C4-2B (cell line): ENCODE measurements at regions not wholly inside any gene's neighbourhood (a gene's known extent, or its start where the extent isn't known, plus 50 kb on each side); places are given as distances from the start of the nearest gene placed in this dataset.
A peak's percentile ranks its signal among the peaks of the same experiment; 100 is the strongest.

ENCODE experiments used
- H3K27ac ChIP-seq: fragments of 450-650 bp; 2 replicates; pipeline ENCODE4 v1.5.1; 2017
- CTCF ChIP-seq: fragments of 450-650 bp; conservative IDR thresholded peaks from 2 replicates; pipeline ENCODE4 v1.5.1; 2017; ENCODE audit warnings: mild to moderate bottlenecking
- ZFX ChIP-seq: fragments of 450-650 bp; IDR thresholded peaks from 2 replicates; pipeline ENCODE4 v1.6.1; 2017

DNA sequence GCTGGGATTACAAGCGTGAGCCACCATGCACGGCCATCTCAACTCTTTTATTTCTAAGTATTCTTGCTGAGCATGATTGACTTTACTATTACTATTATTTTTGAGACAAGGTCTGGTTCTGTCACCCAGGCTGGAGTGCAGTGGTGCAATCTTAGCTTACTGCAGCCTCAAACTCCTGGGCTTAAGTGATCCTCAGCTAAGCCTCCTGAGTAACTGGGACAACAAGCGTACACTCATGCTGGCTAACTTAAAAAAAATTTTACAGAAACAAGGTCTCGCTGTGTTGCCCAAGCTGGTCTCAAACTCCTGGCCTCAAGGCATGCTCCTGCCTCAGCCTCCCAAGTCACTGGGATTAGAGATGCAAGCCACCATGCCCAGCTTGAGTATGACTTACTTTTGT, 443.7 kb downstream of the ARHGEF28 start:
- H3K27ac ChIP-seq, result no peak overlapping the region
- TF ChIP-seq CTCF (no peak), ZFX (no peak)

GRCh38 chr5:74067748-74068541, 441.9 kb downstream of the ARHGEF28 start:
- TF ChIP-seq ZFX, result no peak
- TF ChIP-seq CTCF, result no peak
- H3K27ac ChIP-seq, result peak overlapping the region; percentile 92

DNA sequence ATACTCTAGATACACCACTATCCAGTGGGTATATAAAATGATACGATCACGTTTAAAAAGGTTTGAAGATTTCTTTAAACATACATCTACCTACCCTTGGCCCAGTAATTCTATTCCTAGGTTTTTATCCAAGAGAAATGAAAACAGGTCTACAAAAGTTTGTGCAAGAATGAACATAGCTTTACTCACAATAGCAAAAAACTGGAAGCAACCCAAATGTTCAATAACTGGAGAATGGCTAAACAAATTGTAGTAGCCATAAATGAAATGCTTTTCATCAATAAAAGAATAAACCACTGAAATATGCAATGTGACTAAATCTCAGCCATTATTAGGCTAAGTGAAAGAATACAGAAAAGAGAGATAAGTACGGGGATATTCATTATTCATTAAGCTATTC, 438.9 kb downstream of the ARHGEF28 start:
- TF ChIP-seq CTCF (no peak), ZFX (no peak)
- no peak overlapping the region for H3K27ac ChIP-seq

DNA sequence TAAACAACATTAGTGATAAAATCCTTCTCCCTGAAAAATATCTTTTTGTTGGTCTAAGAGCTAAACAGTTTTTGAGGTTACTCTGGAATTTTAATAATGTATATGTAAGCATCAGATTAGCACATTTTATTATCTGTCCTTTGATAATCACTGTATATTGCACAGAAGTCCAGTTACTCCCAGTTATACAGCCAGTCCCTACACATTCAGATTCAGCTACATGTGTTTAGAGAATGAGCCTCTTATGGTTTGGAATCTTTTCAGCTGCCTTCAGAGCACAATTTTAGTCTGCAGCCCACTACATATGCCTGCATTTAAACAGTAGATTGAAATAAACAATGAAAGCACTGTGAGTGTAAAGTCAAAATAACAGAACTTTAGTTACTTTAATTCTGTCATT, 438.2 kb downstream of the ARHGEF28 start:
- no peak overlapping the region for H3K27ac ChIP-seq
- TF ChIP-seq CTCF, result no peak
- no peak for TF ChIP-seq ZFX

DNA sequence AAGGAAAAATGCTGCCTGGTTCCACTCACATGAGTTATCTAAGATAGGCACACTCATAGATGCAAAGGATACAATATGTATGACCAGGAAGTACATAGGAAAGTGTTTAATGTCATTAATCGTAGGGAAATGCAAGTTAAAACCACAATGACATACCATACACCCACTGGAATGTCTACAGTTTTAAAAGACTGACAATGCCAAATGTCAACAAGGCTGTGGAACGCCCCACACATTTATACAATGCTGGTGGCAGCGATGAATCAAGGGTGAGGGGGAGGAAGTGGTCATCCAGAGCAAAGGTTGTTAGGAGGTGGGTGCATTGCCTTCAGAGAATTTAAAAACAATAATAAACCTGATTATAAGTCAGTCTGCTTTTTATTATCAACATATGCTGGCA, 437.8 kb downstream of the ARHGEF28 start:
- no peak overlapping the region for H3K27ac ChIP-seq
- TF ChIP-seq ZFX, result no peak
- no peak for TF ChIP-seq CTCF

- no peak overlapping the region for H3K27ac ChIP-seq
- TF ChIP-seq ZFX, result no peak
- TF ChIP-seq CTCF, result no peak
Measured at GRCh38 chr5:74063346-74063745, 437.4 kb downstream of the ARHGEF28 start.

- H3K27ac ChIP-seq, result no peak overlapping the region
- TF ChIP-seq ZFX (no peak), CTCF (no peak)
Measured at GRCh38 chr5:74061292-74061691, 435.3 kb downstream of the ARHGEF28 start.
